Activated T-helper 2 cell treated with anti-CD3 and anti-CD28 coated beads, Interferon-gamma antibody, Interleukin-2, Interleukin-4, amounts not matched to agents 10 μg/mL and 5 μg/mL and 100 μg/mL, durations not matched to agents 14 hours and 24 hours and 36 hours (primary cell): ENCODE measurements at regions not wholly inside any gene's neighbourhood (a gene's known extent, or its start where the extent isn't known, plus 50 kb on each side); places are given as distances from the start of the nearest gene placed in this dataset.

ENCODE experiments used
- DNase-seq: peaks from one replicate; pipeline ENCODE4 v3.0.0; 2021; ENCODE audit warnings: low spot score
- H3K27ac Mint-ChIP-seq: one replicate; pipeline ENCODE4 v1.8.0; 2021; ENCODE audit warnings: mixed read lengths
- H3K27me3 Mint-ChIP-seq: one replicate; pipeline ENCODE4 v1.8.0; 2021; ENCODE audit warnings: low read depth, mixed read lengths
- H3K36me3 Mint-ChIP-seq: one replicate; pipeline ENCODE4 v1.8.0; 2021; ENCODE audit warnings: low read depth, mixed read lengths
- H3K4me1 Mint-ChIP-seq: one replicate; pipeline ENCODE4 v1.8.0; 2021; ENCODE audit warnings: low read depth, mixed read lengths
- H3K4me3 Mint-ChIP-seq: one replicate; pipeline ENCODE4 v1.8.0; 2021; ENCODE audit warnings: low read depth, mild to moderate bottlenecking, moderate library complexity, mixed read lengths
- H3K9me3 Mint-ChIP-seq: one replicate; pipeline ENCODE4 v1.8.0; 2021; ENCODE audit warnings: mixed read lengths
- intact Hi-C: fragments of 100-400 bp; cut with micrococcal nuclease; formaldehyde crosslinking; loops from one replicate; pipeline ENCODE4 v1.15.1; 2023

DNA sequence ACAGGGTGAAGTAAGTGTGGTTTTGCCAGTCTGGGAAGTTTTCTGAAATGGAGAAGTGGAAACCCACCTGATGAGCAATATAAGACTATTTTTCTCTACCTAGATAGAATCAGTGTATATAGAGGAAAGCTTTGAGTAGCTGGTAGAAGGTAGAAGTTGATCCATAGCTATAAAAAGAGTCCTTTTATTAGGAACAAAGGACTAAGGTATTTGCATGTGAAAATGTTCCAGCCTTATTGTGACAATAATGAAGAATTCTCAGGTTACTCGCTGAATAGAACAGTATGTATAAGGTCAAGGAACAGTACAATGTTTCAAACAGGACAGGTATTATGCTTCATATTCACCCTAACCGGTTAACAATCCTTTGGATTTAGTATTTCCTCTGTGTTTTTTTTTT is 972.2 kb downstream of the OTOL1 start:
- H3K27me3 Mint-ChIP-seq: no peaks in the 10 kb centered on the region
- H3K27ac Mint-ChIP-seq: no peak overlapping the region
- H3K4me1 Mint-ChIP-seq: no peaks in the 10 kb centered on the region
- H3K9me3 Mint-ChIP-seq: peaks cover 9% of the 10 kb centered on the region
- no peak overlapping the region for H3K4me3 Mint-ChIP-seq
- H3K36me3 Mint-ChIP-seq: no peaks in the 10 kb centered on the region
- intact Hi-C loops: no loop called here
- DNase-seq: no peak

DNA sequence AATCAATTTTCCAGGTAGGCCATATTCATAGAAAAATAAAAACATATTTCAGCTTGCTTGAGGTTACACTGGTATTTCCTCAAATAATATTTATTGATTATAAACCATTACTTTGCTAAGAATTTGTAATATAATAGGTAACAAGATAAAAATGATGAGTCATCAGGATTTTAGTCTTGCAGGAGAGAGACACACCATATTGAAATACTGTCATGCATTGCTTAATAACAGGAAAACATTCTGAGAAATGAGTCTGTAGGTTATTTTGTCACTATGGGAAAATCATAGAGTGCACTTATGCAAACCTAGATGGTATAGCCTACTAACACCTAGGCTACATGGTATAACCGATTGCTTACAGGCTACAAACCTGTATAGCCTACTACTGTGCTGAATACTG is 990.5 kb downstream of the OTOL1 start:
- intact Hi-C loops: no loop called here
- no peak for DNase-seq
- Mint-ChIP-seq H3K4me1 (no peaks in the 10 kb centered on the region), H3K27ac (no peak overlapping the region), H3K27me3 (no peaks in the 10 kb centered on the region), H3K9me3 (peaks cover 14% of the 10 kb centered on the region), H3K4me3 (no peak overlapping the region), H3K36me3 (no peaks in the 10 kb centered on the region)

DNA sequence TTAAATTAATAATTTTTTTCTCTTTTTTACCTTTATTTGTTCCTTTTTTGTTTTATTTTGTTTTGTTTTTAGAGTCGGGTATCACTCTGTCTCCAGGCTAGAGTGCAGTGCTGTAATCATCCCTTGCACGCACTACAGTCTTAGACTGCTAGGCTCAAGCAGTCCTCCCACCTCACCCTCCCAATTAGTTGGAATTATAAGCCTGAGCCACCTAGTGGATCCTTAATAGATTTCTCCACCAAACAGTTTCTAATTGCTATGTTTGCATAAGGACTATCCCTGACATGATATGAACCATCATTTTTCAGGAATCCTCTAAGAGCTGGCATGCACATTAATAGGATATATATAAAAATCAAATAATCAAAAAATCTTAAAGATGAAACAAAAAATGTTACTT is 993.2 kb downstream of the OTOL1 start:
- Mint-ChIP-seq H3K4me3 (no peak overlapping the region), H3K27me3 (no peaks in the 10 kb centered on the region), H3K9me3 (peaks cover 12% of the 10 kb centered on the region), H3K36me3 (no peaks in the 10 kb centered on the region), H3K27ac (no peak overlapping the region), H3K4me1 (no peaks in the 10 kb centered on the region)
- intact Hi-C loops: no loop called here
- no peak for DNase-seq

DNA sequence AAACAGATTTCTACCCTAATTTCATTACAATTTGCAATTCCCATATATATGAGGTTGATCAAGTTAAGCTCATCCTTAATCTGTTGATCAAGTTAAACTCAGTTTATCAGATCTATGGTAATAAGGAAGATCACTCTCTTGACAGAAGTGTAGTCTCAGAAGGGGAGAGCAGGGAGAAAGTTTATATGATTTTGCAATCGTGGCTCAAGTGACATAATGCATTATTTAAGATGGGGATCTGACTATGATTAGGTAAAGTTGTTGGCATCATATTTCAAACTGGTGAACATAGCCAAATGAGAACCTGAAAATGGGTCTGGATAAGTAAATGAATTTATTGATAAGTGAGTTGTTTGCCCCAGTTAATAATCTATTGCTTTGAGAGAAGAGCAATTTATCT is 995.3 kb downstream of the OTOL1 start:
- Mint-ChIP-seq H3K4me3 (no peak overlapping the region), H3K36me3 (no peaks in the 10 kb centered on the region), H3K9me3 (peaks cover 11% of the 10 kb centered on the region), H3K27me3 (no peaks in the 10 kb centered on the region), H3K27ac (no peak overlapping the region), H3K4me1 (no peaks in the 10 kb centered on the region)
- no peak for DNase-seq
- intact Hi-C loops: no loop called here

DNA sequence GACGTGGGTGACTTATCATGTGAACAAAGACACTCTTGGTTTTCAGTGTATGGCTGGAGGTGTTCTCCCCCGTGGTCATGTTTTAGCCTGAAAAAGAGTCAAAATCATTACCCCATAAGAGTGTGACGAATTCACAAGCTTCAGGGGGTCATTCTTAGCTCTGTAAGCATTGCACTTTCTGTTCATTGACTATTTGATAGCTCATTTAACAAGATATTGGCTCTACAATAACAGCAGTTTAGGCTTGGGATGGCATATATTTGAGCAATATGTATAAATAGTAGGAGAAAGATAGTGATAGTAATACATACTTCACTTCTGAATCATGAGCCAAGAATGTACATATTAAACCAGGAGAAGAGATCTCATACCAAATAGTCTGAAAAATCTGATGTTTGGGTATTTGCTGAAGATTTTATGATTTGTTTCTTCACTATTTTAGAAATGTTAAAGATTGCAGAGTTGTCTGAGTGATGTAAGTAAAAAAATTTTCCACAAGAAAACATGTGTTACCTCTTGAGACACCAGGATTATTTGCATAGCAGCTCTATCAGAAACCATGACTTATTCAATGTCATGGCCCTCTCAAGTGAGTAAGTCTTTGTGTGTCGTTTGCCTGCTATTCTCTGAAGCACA is 996.0 kb downstream of the OTOL1 start:
- Mint-ChIP-seq H3K4me1 (no peaks in the 10 kb centered on the region), H3K36me3 (no peaks in the 10 kb centered on the region), H3K27ac (no peak overlapping the region), H3K27me3 (no peaks in the 10 kb centered on the region), H3K4me3 (no peak overlapping the region), H3K9me3 (peaks cover 11% of the 10 kb centered on the region)
- no peak for DNase-seq
- intact Hi-C loops: no loop called here

DNA sequence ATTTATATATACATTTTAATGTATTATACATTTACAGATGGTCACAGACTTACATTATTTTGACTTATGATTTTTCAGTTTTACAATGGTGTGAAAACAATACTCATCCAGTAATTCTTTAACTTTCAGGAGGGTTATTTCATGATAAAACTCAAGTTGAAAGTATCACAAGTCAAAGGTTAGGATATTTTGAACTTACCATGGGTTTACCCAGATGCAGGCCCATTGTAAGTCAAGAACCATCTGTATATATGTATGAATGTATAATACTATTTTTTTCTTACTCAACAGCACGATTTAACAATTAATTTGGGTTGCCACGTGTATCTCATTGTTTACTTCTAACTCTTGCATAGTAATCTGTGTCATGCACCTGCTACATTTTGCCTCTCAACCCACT is 1002.0 kb downstream of the OTOL1 start:
- Mint-ChIP-seq H3K27me3 (no peaks in the 10 kb centered on the region), H3K4me1 (no peaks in the 10 kb centered on the region), H3K27ac (no peak overlapping the region), H3K9me3 (peaks cover 11% of the 10 kb centered on the region), H3K4me3 (no peak overlapping the region), H3K36me3 (no peaks in the 10 kb centered on the region)
- no peak for DNase-seq
- intact Hi-C loops: no loop called here

DNA sequence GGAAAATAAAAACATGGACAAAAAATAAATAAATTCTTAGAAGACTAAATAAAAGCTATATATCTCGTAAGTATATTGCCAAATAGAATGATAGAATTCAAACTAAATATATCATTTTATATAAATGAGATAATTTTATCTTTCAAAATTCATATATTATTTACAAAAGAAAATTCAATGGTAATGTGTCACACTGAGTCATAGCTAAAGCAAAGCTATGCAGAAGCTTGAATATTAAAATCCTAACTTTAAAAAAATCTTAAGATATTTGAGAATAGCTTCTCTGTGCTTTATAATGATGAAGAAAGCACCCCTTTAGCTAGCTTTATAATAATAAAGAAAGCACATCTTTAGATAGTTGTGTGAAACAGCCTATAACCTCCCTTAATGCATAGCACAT is 1010.8 kb downstream of the OTOL1 start:
- H3K27me3 Mint-ChIP-seq: no peaks in the 10 kb centered on the region
- intact Hi-C loops: no loop called here
- no peaks in the 10 kb centered on the region for H3K36me3 Mint-ChIP-seq
- peaks cover 19% of the 10 kb centered on the region for H3K9me3 Mint-ChIP-seq
- no peak for DNase-seq
- H3K4me3 Mint-ChIP-seq: no peak overlapping the region
- H3K27ac Mint-ChIP-seq: no peak overlapping the region
- H3K4me1 Mint-ChIP-seq: no peaks in the 10 kb centered on the region

DNA sequence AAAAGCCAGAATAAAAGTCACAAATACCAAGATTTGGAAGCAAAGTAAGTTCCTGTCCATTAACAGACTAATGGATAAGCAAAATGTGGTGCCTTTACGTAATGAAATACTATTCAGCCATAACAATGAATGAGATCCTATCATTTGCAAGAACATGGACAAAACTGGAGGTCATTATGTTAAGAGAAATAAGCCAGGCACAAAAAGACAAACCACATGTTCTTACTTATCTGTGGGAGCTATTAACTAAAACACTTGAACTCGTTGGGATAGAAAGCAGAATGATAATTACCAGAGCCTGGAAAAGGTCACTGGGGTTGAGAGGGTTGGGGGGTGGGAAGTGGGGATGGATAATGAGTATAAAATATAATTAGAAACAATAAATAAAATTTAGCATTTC is 1015.9 kb downstream of the OTOL1 start:
- no peak for DNase-seq
- no peak overlapping the region for H3K27ac Mint-ChIP-seq

DNA sequence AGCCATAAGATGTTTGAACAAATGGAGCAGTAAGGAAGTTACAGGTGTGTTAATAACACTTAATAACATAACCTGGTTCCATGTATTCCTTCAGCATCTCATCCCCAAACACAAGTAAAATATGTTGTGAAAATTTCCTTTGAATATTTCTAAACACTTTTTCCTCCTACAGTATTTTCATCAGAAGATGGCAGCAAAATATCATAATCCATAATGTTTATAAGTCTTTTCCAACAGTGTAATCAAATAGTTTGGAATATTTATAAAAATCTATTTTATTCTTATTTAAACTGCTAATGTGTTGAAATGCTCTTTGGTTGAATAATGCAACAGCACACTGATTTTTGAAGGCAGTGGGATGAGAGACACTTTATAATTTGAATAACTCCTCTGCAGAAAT is 1020.5 kb downstream of the OTOL1 start:
- H3K4me3 Mint-ChIP-seq: no peak overlapping the region
- H3K27me3 Mint-ChIP-seq: no peaks in the 10 kb centered on the region
- H3K9me3 Mint-ChIP-seq: peaks cover 11% of the 10 kb centered on the region
- H3K4me1 Mint-ChIP-seq: no peaks in the 10 kb centered on the region
- no peaks in the 10 kb centered on the region for H3K36me3 Mint-ChIP-seq
- no peak overlapping the region for H3K27ac Mint-ChIP-seq
- no peak for DNase-seq
- intact Hi-C loops: no loop called here

More for the DNA sequence above, 1015.9 kb downstream of the OTOL1 start:
- Mint-ChIP-seq H3K36me3 (no peaks in the 10 kb centered on the region), H3K27me3 (no peaks in the 10 kb centered on the region), H3K9me3 (peaks cover 20% of the 10 kb centered on the region), H3K4me3 (no peak overlapping the region), H3K4me1 (no peaks in the 10 kb centered on the region)
- intact Hi-C loops: no loop called here

DNA sequence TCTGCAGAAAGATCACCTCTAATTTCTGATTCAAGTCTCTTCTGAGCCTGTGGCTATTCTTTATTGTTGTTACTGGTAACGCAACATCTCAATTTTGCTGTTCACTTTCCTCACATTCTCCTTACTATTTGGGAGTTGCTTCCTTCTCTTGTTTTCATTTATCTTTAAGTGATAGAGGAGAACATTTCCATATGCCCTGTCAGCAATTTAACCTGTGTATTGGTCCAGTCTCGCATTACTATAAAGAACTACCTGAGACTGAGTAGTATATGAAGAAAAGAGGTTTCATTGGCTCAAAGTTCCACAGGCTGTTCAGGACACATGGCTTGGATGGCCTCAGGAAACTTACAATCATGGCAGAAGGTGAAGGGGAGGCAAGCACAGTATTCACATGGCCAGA is 1025.1 kb downstream of the OTOL1 start:
- intact Hi-C loops: no loop called here
- no peak for DNase-seq
- H3K27ac Mint-ChIP-seq: no peak overlapping the region
- H3K9me3 Mint-ChIP-seq: peaks cover 7% of the 10 kb centered on the region
- H3K36me3 Mint-ChIP-seq: no peaks in the 10 kb centered on the region
- H3K4me3 Mint-ChIP-seq: no peak overlapping the region
- no peaks in the 10 kb centered on the region for H3K27me3 Mint-ChIP-seq
- no peaks in the 10 kb centered on the region for H3K4me1 Mint-ChIP-seq

DNA sequence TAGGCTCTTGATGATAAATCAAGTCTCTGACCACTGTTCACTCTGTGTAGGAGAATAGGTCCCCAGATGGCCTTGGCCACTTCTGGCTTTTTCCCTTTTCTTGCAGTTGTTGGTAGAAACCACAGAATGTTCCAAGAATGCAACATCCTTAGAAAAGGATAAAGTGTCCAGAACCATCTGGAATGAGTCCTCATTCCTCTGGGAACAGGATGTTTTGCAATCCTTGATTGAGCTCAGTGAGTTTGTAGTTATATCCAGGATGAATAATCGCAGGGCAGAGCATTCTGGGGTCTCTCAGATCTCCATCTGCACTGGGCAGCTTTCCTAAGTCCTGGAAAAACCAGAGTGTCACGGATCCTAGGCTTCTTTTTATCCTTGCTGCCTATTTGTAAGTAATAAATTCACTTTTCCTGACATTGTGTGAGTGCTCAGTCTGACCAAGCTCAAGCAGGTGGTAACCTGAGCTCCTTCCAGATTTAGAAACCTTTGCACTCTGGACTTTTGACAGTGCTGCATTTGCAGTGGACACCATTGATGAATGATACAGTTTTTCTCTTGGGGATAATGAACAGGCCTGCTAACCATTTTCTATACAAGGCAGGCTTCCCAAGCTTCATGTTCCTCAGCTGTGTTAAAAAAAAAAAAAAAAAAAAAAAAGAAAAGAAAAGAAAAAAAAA is 1028.6 kb downstream of the OTOL1 start:
- intact Hi-C loops: no loop called here
- peaks cover 9% of the 10 kb centered on the region for H3K9me3 Mint-ChIP-seq
- DNase-seq: no peak
- H3K4me3 Mint-ChIP-seq: no peak overlapping the region
- no peaks in the 10 kb centered on the region for H3K36me3 Mint-ChIP-seq
- H3K27ac Mint-ChIP-seq: no peak overlapping the region
- H3K4me1 Mint-ChIP-seq: no peaks in the 10 kb centered on the region
- H3K27me3 Mint-ChIP-seq: no peaks in the 10 kb centered on the region

DNA sequence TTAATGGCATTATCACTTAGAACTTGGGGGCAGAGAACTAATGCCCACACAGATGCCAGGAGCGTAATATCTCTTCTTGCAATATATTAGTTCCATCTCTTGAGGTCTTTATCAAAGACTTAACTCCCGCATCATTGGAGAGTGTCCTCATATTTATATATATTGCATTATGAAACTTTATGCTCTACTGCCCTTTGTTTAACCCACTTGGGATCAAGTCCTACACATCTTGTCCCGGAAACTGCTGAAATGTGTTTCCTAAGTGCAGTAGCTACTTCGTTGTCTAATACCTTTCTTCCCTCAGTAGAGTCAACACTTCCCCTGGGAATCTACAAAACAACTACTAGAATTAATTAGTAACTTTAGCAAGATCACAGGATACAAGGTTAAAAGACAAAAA is 1029.2 kb downstream of the OTOL1 start:
- Mint-ChIP-seq H3K27me3 (no peaks in the 10 kb centered on the region), H3K4me1 (no peaks in the 10 kb centered on the region), H3K9me3 (peaks cover 9% of the 10 kb centered on the region), H3K36me3 (no peaks in the 10 kb centered on the region), H3K27ac (no peak overlapping the region), H3K4me3 (no peak overlapping the region)
- intact Hi-C loops: no loop called here
- DNase-seq: no peak

DNA sequence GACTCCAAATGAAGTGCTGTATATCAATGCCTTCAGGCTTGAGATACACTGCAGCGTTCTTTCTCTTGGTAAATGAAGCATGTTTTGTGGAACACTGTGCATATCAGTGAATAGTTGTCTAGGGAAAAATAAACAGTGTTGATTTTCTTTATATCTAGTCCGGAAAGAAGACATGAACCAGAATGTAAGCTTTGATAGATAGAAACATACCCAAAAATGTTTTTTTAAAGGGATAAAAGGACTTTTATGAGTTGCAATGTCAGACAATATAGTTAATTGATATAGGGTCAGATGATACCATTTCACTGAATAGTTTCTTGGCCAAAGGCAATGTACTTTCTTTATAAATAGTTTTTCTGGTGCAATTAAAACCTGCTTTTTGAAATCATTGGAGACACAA is 1037.8 kb downstream of the OTOL1 start:
- Mint-ChIP-seq H3K4me1 (no peaks in the 10 kb centered on the region), H3K27ac (no peak overlapping the region), H3K27me3 (no peaks in the 10 kb centered on the region), H3K36me3 (no peaks in the 10 kb centered on the region), H3K9me3 (no peaks in the 10 kb centered on the region), H3K4me3 (no peak overlapping the region)
- no peak for DNase-seq
- intact Hi-C loops: no loop called here

DNA sequence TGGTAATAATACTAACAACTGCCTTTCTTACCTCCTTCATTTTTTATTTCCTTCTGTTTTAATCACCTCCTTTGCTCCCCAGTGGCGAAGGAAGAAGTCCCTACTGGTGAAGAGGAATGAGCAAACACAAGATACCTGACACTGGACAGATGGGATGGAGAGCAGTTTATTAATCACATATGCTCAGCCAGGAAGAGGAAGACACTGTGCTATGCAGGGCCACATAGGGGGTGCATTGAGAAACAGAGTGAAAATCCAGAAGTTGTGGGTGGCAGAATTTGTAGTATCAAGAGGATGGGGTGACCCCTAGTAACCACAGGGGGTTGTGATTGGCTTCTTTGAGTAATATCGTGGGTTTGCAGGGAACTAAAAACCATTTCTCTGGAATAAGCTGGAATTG is 1041.9 kb downstream of the OTOL1 start:
- H3K4me3 Mint-ChIP-seq: no peak overlapping the region

More for the DNA sequence above, 1041.9 kb downstream of the OTOL1 start:
- H3K9me3 Mint-ChIP-seq: no peaks in the 10 kb centered on the region
- no peaks in the 10 kb centered on the region for H3K4me1 Mint-ChIP-seq
- DNase-seq: no peak
- intact Hi-C loops: no loop called here
- H3K27ac Mint-ChIP-seq: no peak overlapping the region
- no peaks in the 10 kb centered on the region for H3K36me3 Mint-ChIP-seq
- no peaks in the 10 kb centered on the region for H3K27me3 Mint-ChIP-seq
